Activated CD4-positive, alpha-beta T cell treated with anti-CD3 and anti-CD28 coated beads, Interleukin-10, Interleukin-2, amounts not matched to agents 100 ng/mL and 50 ng/mL, durations not matched to agents 16 hours and 8 hours (primary cell): ENCODE measurements at regions not wholly inside any gene's neighbourhood (a gene's known extent, or its start where the extent isn't known, plus 50 kb on each side); places are given as distances from the start of the nearest gene placed in this dataset.
"Not testable (repeated sequence)": the region's sequence is repeated elsewhere in the genome, so short reads cannot be mapped to it uniquely, and the experiment has no call there.

ENCODE experiments used
- DNase-seq: peaks from one replicate; pipeline ENCODE4 v3.0.0-alpha.2; 2020

DNA sequence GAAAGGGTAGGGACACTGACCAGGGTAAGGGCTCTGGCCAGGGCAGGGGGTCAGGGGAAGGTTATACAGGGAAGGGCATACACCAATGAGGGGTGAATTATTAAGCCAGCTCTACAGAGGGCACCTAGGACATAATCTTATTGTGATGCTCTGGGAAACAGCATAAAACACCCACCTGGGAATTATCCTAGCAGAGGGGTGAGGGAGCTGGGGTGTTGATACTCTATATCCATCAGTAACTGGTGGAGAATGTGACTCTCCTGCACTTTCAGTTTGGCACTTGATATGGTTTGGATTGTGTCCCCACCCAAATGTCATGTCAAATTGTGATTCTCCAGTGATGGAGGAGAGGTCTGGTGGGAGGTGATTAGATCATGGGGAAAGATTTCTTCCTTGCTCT is 291.2 kb downstream of the ASMT start:
- DNase-seq: no peak

DNA sequence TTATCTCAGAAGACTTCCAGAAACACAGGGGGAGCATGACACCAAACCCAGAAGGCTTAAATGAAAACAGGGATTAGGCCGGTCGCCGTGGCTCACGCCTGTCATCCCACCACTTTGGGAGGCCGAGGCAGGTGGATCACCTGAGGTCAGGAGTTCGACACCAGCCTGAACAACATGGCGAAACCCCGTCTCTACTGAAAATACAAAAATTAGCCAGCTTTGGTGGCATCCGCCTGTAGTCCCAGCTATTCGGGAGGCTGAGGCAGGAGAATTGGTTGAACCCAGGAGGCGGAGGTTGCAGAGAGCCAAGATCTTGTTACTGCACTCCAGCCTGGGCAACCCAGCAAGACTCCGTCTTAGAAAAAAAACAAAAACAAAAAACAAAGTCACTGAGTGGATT is 294.1 kb downstream of the ASMT start:
- not testable (repeated sequence) for DNase-seq

DNA sequence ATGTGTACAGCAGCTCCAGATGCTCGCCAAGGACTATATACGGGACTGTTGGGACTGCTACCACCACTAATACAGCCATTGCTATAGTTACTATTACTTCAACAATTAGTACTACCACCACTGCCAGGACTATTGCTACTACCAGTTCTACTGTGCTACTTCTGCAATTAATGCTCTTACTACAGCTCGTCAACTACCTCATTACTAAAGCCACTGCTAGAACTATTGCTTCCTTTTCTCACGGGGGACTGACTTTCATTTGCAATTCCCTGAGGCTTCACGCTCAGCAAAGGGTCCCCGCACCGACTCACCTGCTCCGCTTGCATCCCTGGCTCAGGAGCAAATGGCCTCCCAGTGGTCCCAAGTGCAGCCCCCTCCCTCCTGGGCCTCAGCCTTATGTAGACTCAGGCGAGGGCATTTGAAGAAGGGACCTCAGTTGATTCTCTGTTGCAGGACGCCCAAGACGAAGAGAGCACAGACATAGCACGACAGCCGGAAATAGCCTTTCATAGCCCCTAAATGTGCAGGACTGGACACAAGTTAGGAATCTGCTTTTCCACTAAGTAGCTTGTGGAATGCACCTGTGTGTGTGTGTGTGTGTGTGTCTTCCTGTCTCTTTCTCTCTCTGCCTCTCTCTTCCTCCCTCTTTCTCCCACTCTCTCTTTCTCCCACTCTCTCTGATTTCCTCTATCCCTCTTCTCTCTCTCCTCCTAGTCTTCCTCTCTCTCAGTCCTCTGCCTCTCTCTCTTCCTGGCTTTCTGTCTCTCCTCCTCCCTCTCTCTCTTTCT is 294.8 kb downstream of the ASMT start:
- no peak for DNase-seq

DNA sequence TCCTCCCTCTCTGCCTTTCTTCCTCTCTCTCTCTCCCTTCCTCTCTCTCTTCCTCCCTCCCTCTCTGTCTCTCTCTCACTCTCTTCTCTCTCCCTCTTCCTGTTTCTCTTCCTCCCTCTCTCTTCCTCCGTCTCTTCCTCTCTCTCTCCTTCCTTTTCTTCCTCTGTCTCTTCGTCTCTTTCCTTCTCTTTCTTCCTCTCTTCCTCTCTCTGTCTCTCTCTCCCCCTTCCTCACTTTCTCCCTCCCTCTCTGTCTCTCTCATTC is 295.3 kb downstream of the ASMT start:
- DNase-seq: no peak

DNA sequence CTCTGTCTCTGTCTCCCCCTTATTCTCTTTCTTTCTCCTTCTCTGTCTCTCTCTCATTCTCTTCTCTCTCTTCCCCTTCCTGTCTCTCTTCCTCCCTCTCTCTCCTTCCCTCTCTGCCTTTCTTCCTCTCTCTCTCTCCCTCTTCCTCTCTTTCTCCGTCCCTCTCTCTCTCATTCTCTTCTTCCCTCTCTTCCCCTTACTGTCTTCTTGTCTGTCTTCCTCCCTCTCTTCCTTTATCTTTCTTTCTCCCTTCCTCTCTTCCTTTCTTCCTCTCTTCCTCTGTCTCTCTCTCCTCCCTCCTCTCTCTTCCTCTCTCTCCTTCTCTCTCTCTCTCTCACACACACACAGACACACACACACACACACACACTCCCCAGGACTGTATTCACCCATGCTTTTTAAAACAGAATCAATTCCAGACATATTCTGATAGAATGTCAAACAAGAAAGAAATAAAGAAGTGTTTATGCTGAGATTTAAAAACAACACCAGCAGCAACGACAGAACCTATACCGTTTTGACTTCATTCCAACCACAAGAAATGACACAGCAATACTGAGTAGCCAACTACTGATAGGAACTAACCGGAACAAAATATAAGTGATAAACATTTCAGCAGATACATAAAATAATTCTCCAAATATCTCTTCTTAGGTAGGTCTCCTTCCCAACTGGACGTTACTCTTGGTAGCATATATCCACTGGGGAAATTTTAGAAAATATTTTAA is 296.7 kb downstream of the ASMT start:
- no peak for DNase-seq

DNA sequence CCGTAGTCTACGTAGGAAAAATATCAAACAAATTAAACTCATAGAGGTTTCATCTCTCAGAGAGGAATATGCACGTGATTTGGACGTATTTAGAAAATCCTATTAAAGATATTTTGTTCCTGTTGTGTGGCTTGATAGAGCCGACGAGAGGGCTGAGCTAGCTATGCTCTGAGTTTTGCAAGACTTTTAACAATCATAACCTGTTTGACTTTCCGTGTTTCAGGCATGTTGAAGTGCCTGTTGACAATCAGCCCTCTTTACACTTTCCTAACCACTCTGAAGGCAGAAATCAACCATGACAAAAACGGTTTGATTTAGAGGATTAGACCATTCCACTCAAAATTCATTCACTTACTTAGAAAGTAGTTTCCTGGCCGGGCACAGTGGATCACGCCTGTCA is 297.3 kb downstream of the ASMT start:
- no peak for DNase-seq

DNA sequence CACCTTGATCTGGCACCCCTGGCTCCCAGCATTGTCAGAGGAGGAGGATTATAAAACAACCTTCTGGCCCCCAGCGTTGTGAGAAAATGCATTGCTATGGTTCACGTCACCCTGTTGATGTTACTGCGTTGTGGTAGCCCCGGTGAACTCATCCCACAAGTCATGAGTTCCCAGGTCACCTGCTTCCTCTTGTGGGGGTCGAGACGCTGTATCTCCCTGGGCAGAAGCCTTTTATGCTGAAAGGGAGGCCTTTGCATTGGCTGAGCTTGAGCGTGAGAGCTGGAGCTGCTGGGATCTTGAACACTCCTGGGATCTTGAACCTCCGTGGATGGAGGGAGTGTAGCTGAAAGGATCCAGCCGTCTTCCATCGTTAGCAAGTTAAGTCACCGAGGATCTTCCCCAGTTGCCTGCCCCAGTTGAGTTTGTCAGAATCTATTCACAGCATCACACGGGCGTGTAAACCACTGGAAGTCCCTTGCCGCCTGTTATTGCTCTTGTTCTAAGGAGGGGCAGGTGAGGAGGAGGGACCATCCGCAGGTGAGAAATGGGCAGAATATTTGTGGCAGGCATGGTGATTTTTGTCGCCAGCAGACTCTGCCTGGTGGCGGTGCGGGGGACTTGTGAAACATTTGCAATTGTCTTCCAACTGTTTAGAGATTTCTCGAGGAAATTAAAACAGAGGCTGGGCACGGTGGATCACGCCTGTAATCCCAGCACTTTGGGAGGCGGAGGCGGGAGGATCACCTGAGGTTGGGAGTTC is 299.9 kb downstream of the ASMT start:
- DNase-seq: no peak

DNA sequence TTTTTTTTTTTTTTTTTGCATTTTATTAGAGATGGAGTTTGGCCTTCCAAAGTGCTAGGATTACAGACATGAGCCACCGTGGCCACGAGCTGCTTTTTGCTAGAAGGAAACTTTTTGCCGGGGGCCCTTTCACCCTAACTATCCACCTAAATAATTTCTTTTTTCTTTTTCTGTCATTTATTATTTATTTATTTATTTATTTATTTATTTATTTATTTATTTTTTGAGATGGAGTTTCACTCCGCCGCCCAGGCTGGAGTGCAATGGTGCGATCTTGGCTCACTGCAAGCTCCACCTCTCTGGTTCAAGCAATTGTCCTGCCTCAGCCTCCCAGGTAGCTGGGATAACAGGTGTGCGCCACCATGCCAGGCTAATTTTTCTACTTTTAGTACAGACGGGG is 303.9 kb downstream of the ASMT start:
- DNase-seq: no peak

DNA sequence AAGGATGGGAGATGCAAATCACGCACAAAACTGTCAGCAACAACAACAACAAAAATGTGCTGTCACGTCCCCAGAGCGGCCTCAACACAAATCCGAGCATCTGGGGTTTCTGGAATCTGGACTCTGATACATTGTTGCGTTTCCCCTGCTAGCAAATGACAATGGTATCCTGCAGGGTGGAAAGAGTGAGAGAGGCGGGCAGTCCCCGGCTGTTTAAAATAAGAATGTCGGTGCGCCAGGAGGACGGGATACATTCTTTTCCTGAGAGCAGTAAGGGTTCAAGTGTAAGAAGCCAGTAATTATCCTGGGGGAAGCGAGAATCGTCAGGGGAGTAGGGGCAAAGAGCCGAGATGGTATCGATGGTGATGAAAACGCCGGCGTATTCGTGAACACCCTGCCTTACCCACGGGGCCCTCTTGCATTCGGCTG is 310.2 kb downstream of the ASMT start:
- DNase-seq: no peak

DNA sequence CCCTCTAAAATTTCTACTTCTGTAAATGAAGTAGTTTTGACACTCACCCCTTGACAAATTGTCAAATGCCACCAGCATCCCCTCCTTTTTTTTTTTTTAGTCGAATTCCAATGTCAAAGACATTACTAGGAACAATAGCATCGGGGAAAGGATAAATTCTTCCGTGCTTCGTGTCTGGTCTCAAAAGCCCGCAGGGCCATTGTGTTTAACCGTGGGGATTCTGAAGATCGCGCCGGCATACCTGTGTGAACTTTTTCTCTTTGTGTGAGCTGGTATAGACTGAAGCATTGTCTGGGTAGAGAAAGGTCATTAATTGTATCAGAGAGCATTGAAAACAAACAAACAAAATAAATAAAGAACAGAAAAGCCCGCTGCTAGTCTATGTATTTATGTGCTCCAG is 313.9 kb downstream of the ASMT start:
- DNase-seq: no peak

DNA sequence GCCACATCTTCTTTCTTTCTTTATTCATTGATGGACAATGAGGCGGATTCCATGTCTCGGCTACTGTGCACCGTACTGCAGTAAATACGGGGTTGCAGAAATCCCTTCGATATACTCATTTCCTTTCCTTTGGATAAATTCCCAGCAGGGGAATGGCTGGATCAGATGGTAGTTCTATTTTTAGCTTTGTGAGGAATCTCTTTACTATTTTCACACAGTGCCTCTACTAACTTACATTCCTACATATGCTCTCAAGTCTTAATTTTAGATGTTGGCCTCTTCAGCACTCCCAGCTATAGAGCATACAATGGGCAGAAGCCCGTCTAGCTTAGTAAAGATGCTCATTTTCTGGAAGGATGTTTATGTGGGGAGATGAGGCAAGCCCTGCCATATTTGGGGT is 317.4 kb downstream of the ASMT start:
- DNase-seq: no peak

DNA sequence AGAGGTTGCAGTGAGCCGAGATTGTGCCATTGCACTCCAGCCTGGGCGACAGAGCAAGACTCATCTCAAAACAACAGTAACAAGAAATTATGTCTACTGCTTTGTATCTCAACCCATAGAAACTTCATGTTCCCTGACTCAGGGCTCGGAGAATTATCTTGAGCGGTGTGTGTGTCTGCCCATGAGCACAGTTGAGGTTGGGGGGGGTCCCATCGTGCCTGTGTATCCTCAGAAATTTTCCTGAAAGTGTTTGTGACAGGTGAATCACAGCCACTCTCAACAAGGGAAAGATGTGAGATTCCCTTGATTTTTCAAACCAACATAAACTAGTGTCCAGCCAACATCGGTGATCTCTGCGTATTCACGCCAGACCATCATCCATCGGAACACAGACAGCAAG is 319.1 kb downstream of the ASMT start:
- no peak for DNase-seq

DNA sequence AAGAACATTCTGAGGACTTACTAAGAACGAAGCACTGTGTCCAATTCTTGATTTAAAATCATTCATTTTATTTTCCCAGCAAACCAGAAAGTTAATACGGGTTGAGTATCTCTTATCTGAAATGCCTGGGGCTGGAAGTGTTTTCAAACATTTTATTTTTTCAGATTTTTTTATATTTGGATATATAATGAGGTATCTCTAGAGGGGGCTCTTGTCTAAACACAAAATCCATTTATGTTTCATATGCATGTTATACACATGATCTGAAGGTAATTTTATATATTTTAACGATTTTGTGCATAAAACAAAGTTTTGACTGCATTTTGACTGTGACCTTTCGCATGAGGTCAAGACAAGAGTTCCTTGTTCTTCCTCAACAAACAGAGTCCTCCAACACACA is 320.9 kb downstream of the ASMT start:
- DNase-seq: no peak

DNA sequence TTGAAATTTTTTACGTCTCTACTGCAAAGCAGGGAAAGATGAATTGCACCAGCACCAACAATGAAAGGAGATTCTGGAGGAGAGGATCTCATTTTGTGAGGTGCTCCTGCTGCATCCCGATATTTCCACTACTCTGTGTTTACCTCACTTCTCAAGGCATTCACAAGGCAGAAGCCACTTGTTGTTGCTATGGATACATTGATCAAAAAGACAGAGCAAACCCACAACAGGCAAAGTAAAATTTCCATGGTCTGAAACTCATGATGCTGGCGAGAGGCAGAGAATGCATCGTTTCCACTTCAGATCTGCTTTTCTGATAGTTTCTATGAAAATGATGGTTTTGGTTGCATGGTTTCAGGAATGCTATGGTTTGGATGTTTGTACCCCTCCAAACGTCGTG is 323.3 kb downstream of the ASMT start:
- DNase-seq: no peak

DNA sequence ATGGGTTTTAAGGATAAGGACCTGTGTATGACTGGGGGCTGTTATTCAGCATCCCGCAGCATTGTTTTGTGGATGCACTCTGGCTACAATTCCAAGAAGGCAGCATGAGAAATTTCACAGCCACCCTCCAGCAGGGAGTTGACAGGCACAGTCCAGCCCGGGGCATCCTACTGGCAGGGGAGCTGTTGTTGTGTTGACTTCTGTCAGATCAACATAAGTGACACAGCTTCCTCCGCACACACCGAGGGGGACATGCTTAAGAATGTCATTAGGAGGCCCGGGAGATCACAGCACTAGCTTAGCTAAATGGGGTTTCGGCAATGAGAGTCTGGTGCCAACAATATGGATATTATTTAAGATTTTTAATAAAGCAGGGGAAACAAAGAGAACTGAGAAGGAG is 326.5 kb downstream of the ASMT start:
- DNase-seq: no peak

DNA sequence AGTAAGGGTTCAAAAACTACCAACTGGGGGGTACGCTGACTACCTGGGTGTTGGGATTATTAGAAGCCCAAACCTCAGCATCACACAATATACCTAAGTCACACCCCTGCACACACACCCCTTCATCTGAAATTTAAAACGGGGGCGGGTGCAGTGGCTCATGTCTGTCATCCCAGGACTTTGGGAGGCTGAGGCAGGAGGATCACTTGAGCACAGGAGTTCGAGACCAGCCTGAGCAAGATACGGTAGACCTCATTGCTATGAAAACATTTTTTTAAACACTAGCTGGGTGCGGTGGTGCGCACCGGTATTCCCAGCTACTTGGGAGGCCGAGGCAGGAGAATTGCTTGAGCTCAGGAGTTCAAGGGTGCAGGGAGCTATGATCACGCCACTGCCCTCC is 331.0 kb downstream of the ASMT start:
- no peak for DNase-seq

DNA sequence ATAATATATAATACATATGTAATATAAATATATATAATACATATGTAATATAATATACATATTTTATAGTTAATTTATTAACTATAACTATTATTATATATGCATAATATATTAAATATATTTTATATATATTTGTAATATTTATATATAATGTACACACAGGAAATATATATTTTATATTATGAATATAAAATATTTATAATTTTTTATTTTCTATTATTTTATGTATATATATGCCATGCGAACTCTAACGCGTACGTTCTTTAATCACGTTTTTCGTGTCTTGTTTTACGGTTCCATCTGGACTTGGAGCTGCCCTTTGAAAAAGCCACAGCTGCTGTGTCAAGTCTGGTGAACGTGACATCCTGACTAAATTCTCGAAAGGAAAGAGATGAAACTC is 332.1 kb downstream of the ASMT start:
- DNase-seq: no peak
